WTC11 (cell line): ENCODE measurements at regions not wholly inside any gene's neighbourhood (a gene's known extent, or its start where the extent isn't known, plus 50 kb on each side); places are given as distances from the start of the nearest gene placed in this dataset.

Experiments
- TF ChIP-seq, protein P1 (sequence below): fragments of 200-600 bp; IDR thresholded peaks from 2 replicates; pipeline ENCODE4 v1.8.0; 2022; ENCODE audit warnings: antibody characterized with exemption
- TF ChIP-seq, protein P2 (sequence below): sonication (generic); formaldehyde crosslinking; IDR thresholded peaks from 2 replicates; pipeline ENCODE4 v1.8.1; 2022; ENCODE audit warnings: low read depth, mild to moderate bottlenecking, moderate library complexity, missing genetic modification reagents, borderline replicate concordance
- TF ChIP-seq, protein P3 (sequence below): sonication (generic); formaldehyde crosslinking; IDR thresholded peaks from 2 replicates; pipeline ENCODE4 v1.8.1; 2023; ENCODE audit warnings: mild to moderate bottlenecking, moderate library complexity, missing genetic modification reagents

DNA sequence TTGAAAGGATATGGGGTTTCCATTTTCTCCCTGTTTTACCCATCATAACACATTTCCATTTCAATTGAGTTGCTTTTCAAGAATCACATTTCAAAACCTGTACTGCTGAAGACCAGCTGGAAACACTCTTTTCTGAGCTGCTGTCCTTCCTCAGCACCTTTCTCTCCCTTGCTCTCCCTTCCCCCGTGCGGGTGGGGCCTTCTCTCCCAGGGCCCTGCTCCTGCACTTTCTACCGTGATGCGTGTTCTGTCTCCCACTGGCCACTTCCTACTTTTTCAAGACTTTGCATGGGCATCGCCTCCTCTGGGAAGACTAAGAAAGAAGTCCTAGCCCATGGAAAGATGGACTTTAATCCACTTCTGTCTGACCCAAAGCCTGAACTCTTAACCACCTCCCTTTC, 390.4 kb downstream of the PTPRU start:
- TF ChIP-seq, protein P1, sequence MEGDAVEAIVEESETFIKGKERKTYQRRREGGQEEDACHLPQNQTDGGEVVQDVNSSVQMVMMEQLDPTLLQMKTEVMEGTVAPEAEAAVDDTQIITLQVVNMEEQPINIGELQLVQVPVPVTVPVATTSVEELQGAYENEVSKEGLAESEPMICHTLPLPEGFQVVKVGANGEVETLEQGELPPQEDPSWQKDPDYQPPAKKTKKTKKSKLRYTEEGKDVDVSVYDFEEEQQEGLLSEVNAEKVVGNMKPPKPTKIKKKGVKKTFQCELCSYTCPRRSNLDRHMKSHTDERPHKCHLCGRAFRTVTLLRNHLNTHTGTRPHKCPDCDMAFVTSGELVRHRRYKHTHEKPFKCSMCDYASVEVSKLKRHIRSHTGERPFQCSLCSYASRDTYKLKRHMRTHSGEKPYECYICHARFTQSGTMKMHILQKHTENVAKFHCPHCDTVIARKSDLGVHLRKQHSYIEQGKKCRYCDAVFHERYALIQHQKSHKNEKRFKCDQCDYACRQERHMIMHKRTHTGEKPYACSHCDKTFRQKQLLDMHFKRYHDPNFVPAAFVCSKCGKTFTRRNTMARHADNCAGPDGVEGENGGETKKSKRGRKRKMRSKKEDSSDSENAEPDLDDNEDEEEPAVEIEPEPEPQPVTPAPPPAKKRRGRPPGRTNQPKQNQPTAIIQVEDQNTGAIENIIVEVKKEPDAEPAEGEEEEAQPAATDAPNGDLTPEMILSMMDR = no peak
- TF ChIP-seq, protein P2, sequence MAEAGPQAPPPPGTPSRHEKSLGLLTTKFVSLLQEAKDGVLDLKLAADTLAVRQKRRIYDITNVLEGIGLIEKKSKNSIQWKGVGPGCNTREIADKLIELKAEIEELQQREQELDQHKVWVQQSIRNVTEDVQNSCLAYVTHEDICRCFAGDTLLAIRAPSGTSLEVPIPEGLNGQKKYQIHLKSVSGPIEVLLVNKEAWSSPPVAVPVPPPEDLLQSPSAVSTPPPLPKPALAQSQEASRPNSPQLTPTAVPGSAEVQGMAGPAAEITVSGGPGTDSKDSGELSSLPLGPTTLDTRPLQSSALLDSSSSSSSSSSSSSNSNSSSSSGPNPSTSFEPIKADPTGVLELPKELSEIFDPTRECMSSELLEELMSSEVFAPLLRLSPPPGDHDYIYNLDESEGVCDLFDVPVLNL (CRISPR knock-in tag) = no peak
- TF ChIP-seq, protein P3, sequence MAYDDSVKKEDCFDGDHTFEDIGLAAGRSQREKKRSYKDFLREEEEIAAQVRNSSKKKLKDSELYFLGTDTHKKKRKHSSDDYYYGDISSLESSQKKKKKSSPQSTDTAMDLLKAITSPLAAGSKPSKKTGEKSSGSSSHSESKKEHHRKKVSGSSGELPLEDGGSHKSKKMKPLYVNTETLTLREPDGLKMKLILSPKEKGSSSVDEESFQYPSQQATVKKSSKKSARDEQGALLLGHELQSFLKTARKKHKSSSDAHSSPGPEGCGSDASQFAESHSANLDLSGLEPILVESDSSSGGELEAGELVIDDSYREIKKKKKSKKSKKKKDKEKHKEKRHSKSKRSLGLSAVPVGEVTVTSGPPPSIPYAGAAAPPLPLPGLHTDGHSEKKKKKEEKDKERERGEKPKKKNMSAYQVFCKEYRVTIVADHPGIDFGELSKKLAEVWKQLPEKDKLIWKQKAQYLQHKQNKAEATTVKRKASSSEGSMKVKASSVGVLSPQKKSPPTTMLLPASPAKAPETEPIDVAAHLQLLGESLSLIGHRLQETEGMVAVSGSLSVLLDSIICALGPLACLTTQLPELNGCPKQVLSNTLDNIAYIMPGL (CRISPR knock-in tag) = no peak
